H1 (cell line): ENCODE measurements at regions not wholly inside any gene's neighbourhood (a gene's known extent, or its start where the extent isn't known, plus 50 kb on each side); places are given as distances from the start of the nearest gene placed in this dataset.
A peak's percentile ranks its signal among the peaks of the same experiment; 100 is the strongest.

Source experiments
- CTCF ChIA-PET: fragments of 300-600 bp; sonication (Branson Sonifier 250); formaldehyde crosslinking; loops from one replicate; lab custom pipeline; 2021; ENCODE audit not compliant: partially characterized antibody; lab: Charles Lee
- POLR2A ChIA-PET: fragments of 300-600 bp; sonication (Branson Sonifier 250); formaldehyde crosslinking; loops from one replicate; lab custom pipeline; 2021; ENCODE audit warnings: inconsistent platforms; ENCODE audit not compliant: partially characterized antibody; lab: Charles Lee
- DNase-seq, 2 experiments: peaks; one replicate each; pipeline versions ENCODE4 v3.0.0 to v3.0.0-alpha.2; 2010 to 2022; ENCODE audit warnings: low spot score in 2 of 2, low read depth in 1 of 2, mixed read lengths in 1 of 2
- FAIRE-seq: peaks from 2 replicates; lab custom pipeline; 2011; peaks lifted over from hg19 to GRCh38; lab: Jason Lieb, UNC
- H2AFZ ChIP-seq: 2 replicates; pipeline ENCODE4 v1.8.1; 2012; ENCODE audit warnings: low read length, inconsistent platforms
- H2AK5ac ChIP-seq: 2 replicates; pipeline ENCODE4 v1.6.1; 2013; ENCODE audit warnings: low read depth, low read length
- H2BK120ac ChIP-seq: replicated peaks from 2 replicates; pipeline ENCODE3; 2013; ENCODE audit warnings: low read depth, low read length, inconsistent platforms
- H2BK12ac ChIP-seq: 2 replicates; pipeline ENCODE4 v1.6.1; 2013; ENCODE audit warnings: low read depth, low read length
- H2BK15ac ChIP-seq: 2 replicates; pipeline ENCODE4 v1.6.1; 2013; ENCODE audit warnings: low read length
- H2BK20ac ChIP-seq: 2 replicates; pipeline ENCODE4 v1.6.1; 2013; ENCODE audit warnings: low read length
- H2BK5ac ChIP-seq: 2 replicates; pipeline ENCODE4 v1.6.1; 2013; ENCODE audit warnings: low read depth, low read length
- H3K14ac ChIP-seq: 2 replicates; pipeline ENCODE4 v1.6.1; 2013; ENCODE audit warnings: inconsistent platforms; ENCODE audit not compliant: insufficient read length
- H3K18ac ChIP-seq: 2 replicates; pipeline ENCODE4 v1.6.1; 2013; ENCODE audit warnings: low read length; ENCODE audit errors: extremely low read depth
- H3K23ac ChIP-seq: 2 replicates; pipeline ENCODE4 v1.6.1; 2013; ENCODE audit warnings: inconsistent platforms; ENCODE audit not compliant: insufficient read length
- H3K23me2 ChIP-seq: 2 replicates; pipeline ENCODE4 v1.6.1; 2013; ENCODE audit warnings: low read depth, low read length
- H3K27ac ChIP-seq: 2 replicates; pipeline ENCODE4 v1.6.1; 2011; ENCODE audit warnings: low read depth, low read length, inconsistent platforms
- H3K27me3 ChIP-seq, 4 experiments: replicated peaks in 1 of 4; 1 replicate in 1 of 4; 2 replicates in 3 of 4; pipeline versions ENCODE4 v1.6.1 to v1.8.1; 2011 to 2013; ENCODE audit warnings: low read length in 3 of 4, mild to moderate bottlenecking in 3 of 4, inconsistent platforms in 2 of 4, mixed read lengths in 2 of 4, moderate library complexity in 1 of 4; ENCODE audit not compliant: control insufficient read depth in 3 of 4, insufficient read depth in 3 of 4; ENCODE audit errors: extremely low read depth in 1 of 4
- H3K36me3 ChIP-seq, 4 experiments: 2 replicates each; pipeline versions ENCODE4 v1.6.1 to v1.8.1; 2011 to 2013; ENCODE audit warnings: mild to moderate bottlenecking in 4 of 4, low read length in 3 of 4, moderate library complexity in 2 of 4, control low read depth in 1 of 4, inconsistent platforms in 1 of 4; ENCODE audit not compliant: insufficient read depth in 4 of 4, control insufficient read depth in 2 of 4
- H3K4ac ChIP-seq: replicated peaks from 2 replicates; pipeline ENCODE3; 2013; ENCODE audit warnings: low read length, low read depth, mixed read lengths, inconsistent platforms; ENCODE audit not compliant: insufficient read length
- H3K4me1 ChIP-seq, 4 experiments: replicated peaks in 1 of 4; 1 replicate in 1 of 4; 2 replicates in 3 of 4; pipeline versions ENCODE4 v1.6.1 to v1.8.1; 2011 to 2013; ENCODE audit warnings: low read length in 3 of 4, inconsistent platforms in 2 of 4, mixed read lengths in 1 of 4; ENCODE audit not compliant: insufficient read depth in 4 of 4, control insufficient read depth in 3 of 4
- H3K4me2 ChIP-seq, 2 experiments: 2 replicates each; pipeline versions ENCODE4 v1.6.1 to v1.8.1; 2011 to 2013; ENCODE audit warnings: low read depth in 2 of 2, low read length in 2 of 2, control low read depth in 1 of 2, inconsistent platforms in 1 of 2, mild to moderate bottlenecking in 1 of 2; ENCODE audit not compliant: insufficient read depth in 1 of 2
- H3K4me3 ChIP-seq, 4 experiments: fragments of 200-600, 300-600 bp in 1 of 4; sonication (generic), shearing (Covaris generic), sonication (Bioruptor Twin) in 1 of 4; 2 replicates each; pipeline versions ENCODE4 v1.5.1 to v1.8.1; 2011 to 2016; ENCODE audit warnings: low read length in 4 of 4, low read depth in 3 of 4, control low read depth in 2 of 4, inconsistent platforms in 2 of 4, mild to moderate bottlenecking in 2 of 4, mixed read lengths in 1 of 4, moderate library complexity in 1 of 4; ENCODE audit not compliant: insufficient read depth in 2 of 4; ENCODE audit errors: extremely low read depth in 1 of 4
- H3K56ac ChIP-seq: replicated peaks from 2 replicates; pipeline ENCODE3; 2013; ENCODE audit warnings: low read depth, mild to moderate bottlenecking, mixed read lengths, low read length, inconsistent platforms; ENCODE audit not compliant: insufficient read length
- H3K79me1 ChIP-seq: 2 replicates; pipeline ENCODE4 v1.6.1; 2013; ENCODE audit warnings: low read depth, low read length, control low read depth
- H3K79me2 ChIP-seq, 2 experiments: 2 replicates each; pipeline versions ENCODE4 v1.6.1 to v1.8.1; 2012 to 2013; ENCODE audit warnings: low read length in 2 of 2, mild to moderate bottlenecking in 2 of 2, inconsistent platforms in 1 of 2; ENCODE audit not compliant: insufficient read depth in 2 of 2, control insufficient read depth in 1 of 2
- H3K9ac ChIP-seq, 4 experiments: replicated peaks in 1 of 4; 1 replicate in 1 of 4; 2 replicates in 3 of 4; pipeline versions ENCODE4 v1.6.1 to v1.8.1; 2011 to 2013; ENCODE audit warnings: low read depth in 3 of 4, low read length in 3 of 4, control low read depth in 2 of 4, mild to moderate bottlenecking in 2 of 4, moderate library complexity in 2 of 4, inconsistent platforms in 1 of 4; ENCODE audit errors: extremely low read depth in 1 of 4
- H3K9me3 ChIP-seq, 2 experiments: 2 replicates each; pipeline versions ENCODE4 v1.6.1 to v1.8.1; 2012 to 2013; ENCODE audit warnings: mild to moderate bottlenecking in 2 of 2, moderate library complexity in 2 of 2, control low read depth in 1 of 2, inconsistent platforms in 1 of 2, low read depth in 1 of 2, low read length in 1 of 2, mixed read lengths in 1 of 2; ENCODE audit not compliant: insufficient read depth in 2 of 2
- H4K20me1 ChIP-seq, 2 experiments: replicated peaks in 1 of 2; 2 replicates each; pipeline versions ENCODE3 to v1.8.1; 2011 to 2013; ENCODE audit warnings: inconsistent platforms in 2 of 2, low read length in 2 of 2, mild to moderate bottlenecking in 1 of 2; ENCODE audit not compliant: insufficient read depth in 2 of 2, control insufficient read depth in 1 of 2
- H4K5ac ChIP-seq: 2 replicates; pipeline ENCODE4 v1.6.1; 2013; ENCODE audit warnings: low read length, low read depth, mixed read lengths, inconsistent platforms; ENCODE audit not compliant: insufficient read length
- H4K8ac ChIP-seq: 2 replicates; pipeline ENCODE4 v1.8.0; 2013; ENCODE audit warnings: mild to moderate bottlenecking, moderate library complexity, low read length, inconsistent platforms; ENCODE audit not compliant: insufficient read depth; ENCODE audit errors: extremely low read depth
- H4K91ac ChIP-seq: replicated peaks from 2 replicates; pipeline ENCODE3; 2013; ENCODE audit warnings: low read length, mixed read lengths, inconsistent platforms; ENCODE audit not compliant: insufficient read length
- CBX5 ChIP-seq: fragments of 300-800, 300-1000 bp; sonication (generic); IDR thresholded peaks from 2 replicates; pipeline ENCODE4 v1.7.1; 2016; ENCODE audit warnings: antibody characterized with exemption, low read length, low read depth
- CBX8 ChIP-seq: fragments of 300-800, 300-1000 bp; sonication (generic); IDR thresholded peaks from 2 replicates; pipeline ENCODE4 v1.7.1; 2016; ENCODE audit warnings: low read depth, low read length, borderline replicate concordance
- EP300 ChIP-seq, 2 experiments: IDR thresholded peaks; 1 replicate in 1 of 2; 2 replicates in 1 of 2; pipeline ENCODE4 v1.6.1; 2011 to 2012; ENCODE audit warnings: low read depth in 2 of 2, low read length in 2 of 2, mild to moderate bottlenecking in 2 of 2, borderline replicate concordance in 1 of 2, inconsistent platforms in 1 of 2, moderate library complexity in 1 of 2
- FOSL1 ChIP-seq: IDR thresholded peaks from 2 replicates; pipeline ENCODE4 v1.6.1; 2011; ENCODE audit warnings: mild to moderate bottlenecking, low read depth, low read length, moderate library complexity; ENCODE audit not compliant: insufficient read depth
- GABPA ChIP-seq: IDR thresholded peaks from 2 replicates; pipeline ENCODE4 v1.6.1; 2011; ENCODE audit warnings: mild to moderate bottlenecking, low read length, moderate library complexity, borderline replicate concordance; ENCODE audit not compliant: insufficient read depth
- RXRA ChIP-seq: IDR thresholded peaks from 2 replicates; pipeline ENCODE4 v1.6.1; 2011; ENCODE audit warnings: low read depth, mild to moderate bottlenecking, low read length, moderate library complexity; ENCODE audit not compliant: insufficient read depth
- SIX5 ChIP-seq: IDR thresholded peaks from 2 replicates; pipeline ENCODE4 v1.6.1; 2011; ENCODE audit warnings: mild to moderate bottlenecking, low read depth, low read length
- TBP ChIP-seq: IDR thresholded peaks from 2 replicates; pipeline ENCODE4 v1.6.1; 2011; ENCODE audit warnings: low read depth, low read length, improper control_type of control experiment
- WGBS, 2 experiments: shearing (Covaris generic) in 1 of 2; methylation state at CpG; one replicate each; pipeline versions ENCODE4 v1.1.6 to v1.1.7; 2013 to 2015; ENCODE audit warnings: low lambda C conversion rate in 2 of 2, mixed read lengths in 2 of 2, inconsistent platforms in 1 of 2, low coverage in 1 of 2, missing lambda C conversion rate in 1 of 2; ENCODE audit not compliant: insufficient replicate concordance in 2 of 2, insufficient coverage in 1 of 2, insufficient read length in 1 of 2; ENCODE audit errors: extremely low coverage in 1 of 2, missing lambda C conversion rate in 1 of 2; 5-methylcytosine and 5-hydroxymethylcytosine counted together

GRCh38 chr10:124248056-124249045 lies 155.0 kb upstream of the CHST15 start:
- Histone ChIP-seq H3K4me3 (no peak overlapping the region), H3K9ac (no peak overlapping the region), H3K56ac (no peak overlapping the region), H3K4me2 (no peak overlapping the region), H4K20me1 (no peaks in the 10 kb centered on the region), H3K27ac (no peak overlapping the region), H2BK120ac (no peak overlapping the region), H4K91ac (peak overlapping the region; percentile 59), H3K9me3 (no peaks in the 10 kb centered on the region)
- POLR2A ChIA-PET, result no interaction called here
- no peak for FAIRE-seq
- TF ChIP-seq GABPA, result no peak
- no peak for TF ChIP-seq FOSL1
- TF ChIP-seq TBP, result no peak
- TF ChIP-seq EP300 (IDR thresholded peaks at IDR 0.05; ENCODE audit: borderline replicate concordance in 1 of 2, low read depth in 2 of 2, low read length in 2 of 2), result no peak
- TF ChIP-seq CBX5, result no peak
- TF ChIP-seq SIX5, result no peak
- TF ChIP-seq RXRA, result no peak
- no peak for TF ChIP-seq CBX8
- TF ChIP-seq, all 59 proteins: peak for 0
- no peaks in the 10 kb centered on the region for H3K79me1 ChIP-seq
- H3K14ac ChIP-seq, result no peak overlapping the region
- H2BK12ac ChIP-seq, result no peak overlapping the region; the same call in 1 of the 2 replicates
- WGBS, 2 experiments, result 88% methylated on average over 18 of the region's 18 CpGs; no CpG with 5 or more reads in 1 of the 2 experiments
- CTCF ChIA-PET, result interaction anchor here (0.6 to 2.0 kb wide), 6 partner anchors 10 to 190 kb away, joined by 3 to 5 read pairs (median 4); no protein-coding TSS in a partner anchor
- H4K8ac ChIP-seq, result peak overlapping the region; percentile 17; the same call in 1 of the 2 replicates
- H2BK20ac ChIP-seq, result no peak overlapping the region
- H3K4me1 ChIP-seq, result no peaks in the 10 kb centered on the region
- H2AK5ac ChIP-seq, result no peak overlapping the region
- peak overlapping the region; percentile 69; the same call in 1 of the 2 replicates for H2BK5ac ChIP-seq
- H2BK15ac ChIP-seq, result no peak overlapping the region
- no peak overlapping the region for H3K18ac ChIP-seq
- H3K27me3 ChIP-seq, result no peaks in the 10 kb centered on the region; a peak in 2 of 7 replicates
- no peaks in the 10 kb centered on the region for H3K79me2 ChIP-seq
- no peak overlapping the region for H3K23ac ChIP-seq
- H4K5ac ChIP-seq, result no peak overlapping the region
- DNase-seq, result no peak
- H2AFZ ChIP-seq, result no peak overlapping the region
- H3K36me3 ChIP-seq, result no peaks in the 10 kb centered on the region
- no peaks in the 10 kb centered on the region for H3K23me2 ChIP-seq
- peak overlapping the region; percentile 80 for H3K4ac ChIP-seq
